ENCODE measurements at regions not wholly inside any gene's neighbourhood (a gene's known extent, or its start where the extent isn't known, plus 50 kb on each side); places are given as distances from the start of the nearest gene placed in this dataset.

DNA sequence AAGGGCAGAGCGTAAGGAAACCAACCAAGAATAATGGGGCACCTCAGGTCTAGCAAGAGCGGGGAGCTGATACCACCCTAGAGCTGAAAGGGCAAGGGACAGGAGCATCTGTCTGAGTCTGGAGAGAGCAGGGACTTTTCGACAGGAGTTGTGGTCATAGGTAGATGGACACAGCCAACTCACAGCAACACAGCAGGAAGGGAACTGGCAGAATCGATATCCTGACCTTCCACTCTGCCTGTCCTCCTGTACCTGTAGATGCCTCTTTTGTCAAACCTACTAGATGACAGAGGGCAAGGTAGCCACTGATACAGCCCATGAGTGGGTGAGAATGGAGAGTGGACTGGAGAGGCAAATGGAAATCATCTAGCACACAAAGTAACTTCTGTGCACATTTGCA lies 247.2 kb upstream of the EGLN3 start:
- DNase-seq (ENCODE audit: low spot score, unreplicated experiment) = no peak
- TF ChIP-seq, protein P1, sequence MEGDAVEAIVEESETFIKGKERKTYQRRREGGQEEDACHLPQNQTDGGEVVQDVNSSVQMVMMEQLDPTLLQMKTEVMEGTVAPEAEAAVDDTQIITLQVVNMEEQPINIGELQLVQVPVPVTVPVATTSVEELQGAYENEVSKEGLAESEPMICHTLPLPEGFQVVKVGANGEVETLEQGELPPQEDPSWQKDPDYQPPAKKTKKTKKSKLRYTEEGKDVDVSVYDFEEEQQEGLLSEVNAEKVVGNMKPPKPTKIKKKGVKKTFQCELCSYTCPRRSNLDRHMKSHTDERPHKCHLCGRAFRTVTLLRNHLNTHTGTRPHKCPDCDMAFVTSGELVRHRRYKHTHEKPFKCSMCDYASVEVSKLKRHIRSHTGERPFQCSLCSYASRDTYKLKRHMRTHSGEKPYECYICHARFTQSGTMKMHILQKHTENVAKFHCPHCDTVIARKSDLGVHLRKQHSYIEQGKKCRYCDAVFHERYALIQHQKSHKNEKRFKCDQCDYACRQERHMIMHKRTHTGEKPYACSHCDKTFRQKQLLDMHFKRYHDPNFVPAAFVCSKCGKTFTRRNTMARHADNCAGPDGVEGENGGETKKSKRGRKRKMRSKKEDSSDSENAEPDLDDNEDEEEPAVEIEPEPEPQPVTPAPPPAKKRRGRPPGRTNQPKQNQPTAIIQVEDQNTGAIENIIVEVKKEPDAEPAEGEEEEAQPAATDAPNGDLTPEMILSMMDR (IDR thresholded peaks at IDR 0.05; ENCODE audit: unreplicated experiment) = no peak
- Mint-ChIP-seq H3K27ac (no peak overlapping the region), H3K27me3 (peaks cover 3% of the 10 kb centered on the region), H3K4me3 (ENCODE audit: low read depth) (no peak overlapping the region), H3K36me3 (ENCODE audit: insufficient read depth) (no peaks in the 10 kb centered on the region), H3K4me1 (ENCODE audit: low read depth) (no peaks in the 10 kb centered on the region), H3K9me3 (ENCODE audit: low read depth) (no peaks in the 10 kb centered on the region)

- H3K36me3 Mint-ChIP-seq (ENCODE audit: insufficient read depth) = no peaks in the 10 kb centered on the region
- no peaks in the 10 kb centered on the region for H3K9me3 Mint-ChIP-seq (ENCODE audit: low read depth)
- H3K4me1 Mint-ChIP-seq (ENCODE audit: low read depth) = no peaks in the 10 kb centered on the region
- H3K27ac Mint-ChIP-seq = no peak overlapping the region
- H3K4me3 Mint-ChIP-seq (ENCODE audit: low read depth) = no peak overlapping the region
- DNase-seq (ENCODE audit: low spot score, unreplicated experiment) = no peak
- H3K27me3 Mint-ChIP-seq = peaks cover 3% of the 10 kb centered on the region
- TF ChIP-seq, protein P1 (IDR thresholded peaks at IDR 0.05; ENCODE audit: unreplicated experiment) = no peak
Measured at GRCh38 chr14:34195964-34196363, 245.1 kb upstream of the EGLN3 start.

- DNase-seq (ENCODE audit: low spot score, unreplicated experiment) = no peak
- H3K4me1 Mint-ChIP-seq (ENCODE audit: low read depth) = peaks cover 2% of the 10 kb centered on the region
- H3K27me3 Mint-ChIP-seq = no peaks in the 10 kb centered on the region
- H3K27ac Mint-ChIP-seq = no peak overlapping the region
- H3K36me3 Mint-ChIP-seq (ENCODE audit: insufficient read depth) = no peaks in the 10 kb centered on the region
- no peaks in the 10 kb centered on the region for H3K9me3 Mint-ChIP-seq (ENCODE audit: low read depth)
- TF ChIP-seq, protein P1 (IDR thresholded peaks at IDR 0.05; ENCODE audit: unreplicated experiment) = no peak
- H3K4me3 Mint-ChIP-seq (ENCODE audit: low read depth) = no peak overlapping the region
Measured at GRCh38 chr14:34190717-34191116, 239.8 kb upstream of the EGLN3 start.

- TF ChIP-seq, protein P1 (IDR thresholded peaks at IDR 0.05; ENCODE audit: unreplicated experiment) = no peak
- no peak for DNase-seq (ENCODE audit: low spot score, unreplicated experiment)
- H3K27me3 Mint-ChIP-seq = no peaks in the 10 kb centered on the region
- no peak overlapping the region for H3K4me3 Mint-ChIP-seq (ENCODE audit: low read depth)
- H3K36me3 Mint-ChIP-seq (ENCODE audit: insufficient read depth) = no peaks in the 10 kb centered on the region
- H3K4me1 Mint-ChIP-seq (ENCODE audit: low read depth) = peaks cover 2% of the 10 kb centered on the region
- H3K27ac Mint-ChIP-seq = no peak overlapping the region
- no peaks in the 10 kb centered on the region for H3K9me3 Mint-ChIP-seq (ENCODE audit: low read depth)
Measured at GRCh38 chr14:34189866-34190265, 239.0 kb upstream of the EGLN3 start.

- TF ChIP-seq, protein P1 (IDR thresholded peaks at IDR 0.05; ENCODE audit: unreplicated experiment) = no peak
- Mint-ChIP-seq H3K4me3 (ENCODE audit: low read depth) (no peak overlapping the region), H3K27ac (no peak overlapping the region), H3K9me3 (ENCODE audit: low read depth) (no peaks in the 10 kb centered on the region), H3K36me3 (ENCODE audit: insufficient read depth) (no peaks in the 10 kb centered on the region), H3K4me1 (ENCODE audit: low read depth) (peaks cover 2% of the 10 kb centered on the region), H3K27me3 (no peaks in the 10 kb centered on the region)
- no peak for DNase-seq (ENCODE audit: low spot score, unreplicated experiment)
Measured at GRCh38 chr14:34187519-34188044, 236.7 kb upstream of the EGLN3 start.
